PC-3 (cell line): ENCODE measurements at regions not wholly inside any gene's neighbourhood (a gene's known extent, or its start where the extent isn't known, plus 50 kb on each side); places are given as distances from the start of the nearest gene placed in this dataset.

Experiments
- ATAC-seq: fragments of 200-7000 bp; cut with Tn5 transposase; 2 replicates; pipeline ENCODE4 v1.9.1; 2020; ENCODE audit warnings: mild to moderate bottlenecking, moderate library complexity
- BruUV-seq: library from RNA; stranded (reverse); fragments of 400-500 nt; replicated peaks from 2 replicates; lab custom pipeline; 2021; lab: Mats Ljungman, UMichigan
- CTCF ChIA-PET: fragments of 300-600 bp; sonication (Branson Sonifier 250); formaldehyde crosslinking; loops from one replicate; lab custom pipeline; 2022; ENCODE audit warnings: antibody characterized with exemption; lab: Charles Lee
- POLR2A ChIA-PET: fragments of 300-600 bp; sonication (Branson Sonifier 250); formaldehyde crosslinking; loops from one replicate; lab custom pipeline; 2022; ENCODE audit warnings: antibody characterized with exemption; ENCODE audit not compliant: unreplicated experiment; lab: Charles Lee
- DNase-seq: peaks from one replicate; pipeline ENCODE4 v3.0.0-alpha.2; 2015
- H2AFZ ChIP-seq: fragments of 300-600 bp; sonication (generic); 2 replicates; pipeline ENCODE4 v1.6.0; 2016; ENCODE audit warnings: antibody characterized with exemption, low read length
- H3F3A ChIP-seq: fragments of 300-600 bp; sonication (generic); one replicate; pipeline ENCODE4 v1.6.0; 2017; ENCODE audit warnings: antibody characterized with exemption, low read length, control low read depth, mild to moderate bottlenecking; ENCODE audit not compliant: unreplicated experiment
- H3K27ac ChIP-seq: fragments of 300-600 bp; sonication (generic); 2 replicates; pipeline ENCODE4 v1.5.1; 2016; ENCODE audit warnings: mild to moderate bottlenecking, low read length
- H3K27me3 ChIP-seq: fragments of 300-600 bp; sonication (generic); 2 replicates; pipeline ENCODE4 v1.6.1; 2016; ENCODE audit warnings: low read length, mixed read lengths
- H3K36me3 ChIP-seq: fragments of 300-600 bp; sonication (generic); 2 replicates; pipeline ENCODE4 v1.6.1; 2016; ENCODE audit warnings: low read depth, mixed run types, low read length, mixed read lengths
- H3K4me1 ChIP-seq: fragments of 300-600 bp; sonication (generic); 2 replicates; pipeline ENCODE4 v1.5.1; 2016; ENCODE audit warnings: low read length; ENCODE audit not compliant: insufficient read depth
- H3K4me2 ChIP-seq: fragments of 300-600 bp; sonication (generic); 2 replicates; pipeline ENCODE4 v1.6.0; 2016; ENCODE audit warnings: low read length
- H3K4me3 ChIP-seq: fragments of 300-600 bp; sonication (generic); 2 replicates; pipeline ENCODE4 v1.5.1; 2016; ENCODE audit warnings: mild to moderate bottlenecking, low read length, mixed read lengths
- H3K79me2 ChIP-seq: fragments of 300-600 bp; sonication (generic); 2 replicates; pipeline ENCODE4 v1.6.1; 2017; ENCODE audit warnings: low read length, mixed read lengths
- H3K9ac ChIP-seq: fragments of 300-600 bp; sonication (generic); 2 replicates; pipeline ENCODE4 v1.6.0; 2016; ENCODE audit warnings: mild to moderate bottlenecking, low read length
- H3K9me2 ChIP-seq: fragments of 300-600 bp; sonication (generic); replicated peaks from 2 replicates; pipeline ENCODE4 v1.6.1; 2016; ENCODE audit warnings: mixed run types, low read length, mixed read lengths
- H3K9me3 ChIP-seq: fragments of 300-600 bp; sonication (generic); 2 replicates; pipeline ENCODE4 v1.6.1; 2016; ENCODE audit warnings: low read length, mixed read lengths
- H4K20me1 ChIP-seq: fragments of 300-600 bp; sonication (generic); 2 replicates; pipeline ENCODE4 v1.6.1; 2016; ENCODE audit warnings: low read length, mixed read lengths
- EZH2 ChIP-seq: fragments of 300-600 bp; sonication (generic); IDR thresholded peaks from one replicate; pipeline ENCODE4 v1.6.1; 2017; ENCODE audit warnings: antibody characterized with exemption, mild to moderate bottlenecking, low read length; ENCODE audit not compliant: unreplicated experiment
- EZH2phosphoT487 ChIP-seq: fragments of 300-600 bp; sonication (generic); IDR thresholded peaks from 2 replicates; pipeline ENCODE4 v1.6.1; 2018; ENCODE audit warnings: mild to moderate bottlenecking, antibody characterized with exemption, low read length, borderline replicate concordance
- intact Hi-C: fragments of 100-400 bp; cut with micrococcal nuclease; formaldehyde crosslinking; loops from 2 replicates; pipeline ENCODE4 v1.9.0; 2023
- TF ChIP-seq, protein P1 (sequence below): fragments of 300-600 bp; sonication (generic); conservative IDR thresholded peaks from 2 replicates; pipeline ENCODE4 v1.5.1; 2017; ENCODE audit warnings: antibody characterized with exemption, low read depth, mild to moderate bottlenecking, low read length

GRCh38 chr3:31237887-31238286 lies 294.8 kb upstream of the STT3B start:
- Histone ChIP-seq H3K27ac (no peak overlapping the region), H3K36me3 (no peaks in the 10 kb centered on the region), H3K9me2 (no peaks in the 10 kb centered on the region), H4K20me1 (no peaks in the 10 kb centered on the region), H3K27me3 (no peaks in the 10 kb centered on the region), H3K4me3 (no peak overlapping the region), H2AFZ (no peak overlapping the region), H3F3A (no peaks in the 10 kb centered on the region), H3K4me2 (no peak overlapping the region), H3K4me1 (no peaks in the 10 kb centered on the region), H3K9ac (no peak overlapping the region), H3K9me3 (no peaks in the 10 kb centered on the region), H3K79me2 (no peaks in the 10 kb centered on the region)
- DNase-seq = no peak
- no TSS peak for BruUV-seq
- intact Hi-C loops = no loop called here
- no peak for ATAC-seq
- CTCF ChIA-PET = no interaction called here
- TF ChIP-seq, protein P1, sequence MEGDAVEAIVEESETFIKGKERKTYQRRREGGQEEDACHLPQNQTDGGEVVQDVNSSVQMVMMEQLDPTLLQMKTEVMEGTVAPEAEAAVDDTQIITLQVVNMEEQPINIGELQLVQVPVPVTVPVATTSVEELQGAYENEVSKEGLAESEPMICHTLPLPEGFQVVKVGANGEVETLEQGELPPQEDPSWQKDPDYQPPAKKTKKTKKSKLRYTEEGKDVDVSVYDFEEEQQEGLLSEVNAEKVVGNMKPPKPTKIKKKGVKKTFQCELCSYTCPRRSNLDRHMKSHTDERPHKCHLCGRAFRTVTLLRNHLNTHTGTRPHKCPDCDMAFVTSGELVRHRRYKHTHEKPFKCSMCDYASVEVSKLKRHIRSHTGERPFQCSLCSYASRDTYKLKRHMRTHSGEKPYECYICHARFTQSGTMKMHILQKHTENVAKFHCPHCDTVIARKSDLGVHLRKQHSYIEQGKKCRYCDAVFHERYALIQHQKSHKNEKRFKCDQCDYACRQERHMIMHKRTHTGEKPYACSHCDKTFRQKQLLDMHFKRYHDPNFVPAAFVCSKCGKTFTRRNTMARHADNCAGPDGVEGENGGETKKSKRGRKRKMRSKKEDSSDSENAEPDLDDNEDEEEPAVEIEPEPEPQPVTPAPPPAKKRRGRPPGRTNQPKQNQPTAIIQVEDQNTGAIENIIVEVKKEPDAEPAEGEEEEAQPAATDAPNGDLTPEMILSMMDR = no peak
- TF ChIP-seq EZH2 (no peak), EZH2phosphoT487 (no peak)
- POLR2A ChIA-PET = no interaction called here

DNA sequence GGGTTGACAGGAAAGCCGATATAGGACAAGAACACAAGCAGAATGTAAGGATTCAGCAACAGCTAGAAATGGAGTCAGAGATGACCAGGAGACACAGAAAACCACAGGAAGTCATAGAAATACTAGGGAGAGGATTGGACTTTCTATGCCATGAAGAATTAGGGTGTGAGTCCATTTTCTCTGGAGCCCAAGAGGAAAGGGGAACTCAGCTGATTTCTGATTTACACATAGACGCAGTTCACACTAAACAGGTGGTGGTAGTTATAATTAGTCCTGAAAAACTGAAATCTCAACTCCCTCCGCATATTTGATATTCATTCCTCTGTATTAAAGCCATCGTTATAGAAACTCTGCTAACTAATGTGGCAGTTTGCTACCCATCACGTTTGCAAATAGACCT lies 292.7 kb upstream of the STT3B start:
- no peak overlapping the region for H3K4me3 ChIP-seq
- H3K4me2 ChIP-seq = no peak overlapping the region
- no peaks in the 10 kb centered on the region for H3K4me1 ChIP-seq
- H3K9ac ChIP-seq = no peak overlapping the region
- TF ChIP-seq, protein P1 = no peak
- TF ChIP-seq EZH2phosphoT487 (no peak), EZH2 (no peak)
- H3K79me2 ChIP-seq = no peaks in the 10 kb centered on the region
- no peaks in the 10 kb centered on the region for H3K36me3 ChIP-seq
- BruUV-seq = no TSS peak
- ChIA-PET POLR2A (no interaction called here), CTCF (no interaction called here)
- H2AFZ ChIP-seq = no peak overlapping the region
- H3K27ac ChIP-seq = no peak overlapping the region
- no peaks in the 10 kb centered on the region for H3K9me2 ChIP-seq
- H3K9me3 ChIP-seq = no peaks in the 10 kb centered on the region
- H3K27me3 ChIP-seq = no peaks in the 10 kb centered on the region
- no peaks in the 10 kb centered on the region for H4K20me1 ChIP-seq
- ATAC-seq (no peak), DNase-seq (no peak)
- intact Hi-C loops = no loop called here
- no peaks in the 10 kb centered on the region for H3F3A ChIP-seq

- no peaks in the 10 kb centered on the region for H3K9me2 ChIP-seq
- no peaks in the 10 kb centered on the region for H3F3A ChIP-seq
- no peaks in the 10 kb centered on the region for H3K4me1 ChIP-seq
- no peak overlapping the region for H2AFZ ChIP-seq
- no peak overlapping the region for H3K9ac ChIP-seq
- no peaks in the 10 kb centered on the region for H3K27me3 ChIP-seq
- BruUV-seq = no TSS peak
- no peaks in the 10 kb centered on the region for H3K79me2 ChIP-seq
- CTCF ChIA-PET = no interaction called here
- H3K4me3 ChIP-seq = no peak overlapping the region
- ATAC-seq = no peak
- H3K9me3 ChIP-seq = no peaks in the 10 kb centered on the region
- no peak overlapping the region for H3K27ac ChIP-seq
- POLR2A ChIA-PET = no interaction called here
- DNase-seq = no peak
- H4K20me1 ChIP-seq = no peaks in the 10 kb centered on the region
- no peak overlapping the region for H3K4me2 ChIP-seq
- no peaks in the 10 kb centered on the region for H3K36me3 ChIP-seq
- no peak for TF ChIP-seq EZH2
- TF ChIP-seq, protein P1 = no peak
- no peak for TF ChIP-seq EZH2phosphoT487
- intact Hi-C loops = no loop called here
Measured at GRCh38 chr3:31240466-31240865, 292.3 kb upstream of the STT3B start.
